Neural cell (in vitro differentiated cells): ENCODE measurements at regions not wholly inside any gene's neighbourhood (a gene's known extent, or its start where the extent isn't known, plus 50 kb on each side); places are given as distances from the start of the nearest gene placed in this dataset.

ENCODE experiments used
- H2AFZ ChIP-seq: fragments of 200-600, 300-800 bp; sonication (generic), shearing (Covaris generic); 2 replicates; pipeline ENCODE4 v1.6.0; 2014; ENCODE audit warnings: low read depth, mild to moderate bottlenecking, antibody characterized with exemption, low read length, moderate library complexity
- H3F3A ChIP-seq: fragments of 200-600 bp; shearing (Covaris generic); 2 replicates; pipeline ENCODE4 v1.6.1; 2016; ENCODE audit warnings: mild to moderate bottlenecking, moderate library complexity, mixed read lengths, antibody characterized with exemption, low read length; ENCODE audit not compliant: insufficient read depth, poor library complexity, severe bottlenecking
- H3K27ac ChIP-seq: fragments of 200-600, 300-800 bp; sonication (generic), shearing (Covaris generic); 2 replicates; pipeline ENCODE4 v1.5.1; 2014; ENCODE audit warnings: mild to moderate bottlenecking, low read length, moderate library complexity
- H3K27me3 ChIP-seq: fragments of 300-800, 200-600 bp; sonication (generic), shearing (Covaris generic); 2 replicates; pipeline ENCODE4 v1.6.0; 2014; ENCODE audit warnings: mild to moderate bottlenecking, low read depth, low read length, moderate library complexity; ENCODE audit not compliant: insufficient read depth
- H3K36me3 ChIP-seq: fragments of 300-800, 200-600 bp; sonication (generic), shearing (Covaris generic); 2 replicates; pipeline ENCODE4 v1.5.1; 2014; ENCODE audit warnings: mild to moderate bottlenecking, antibody characterized with exemption, low read length, moderate library complexity; ENCODE audit not compliant: insufficient read depth
- H3K4me2 ChIP-seq: fragments of 300-800, 200-600 bp; sonication (generic), shearing (Covaris generic); 2 replicates; pipeline ENCODE4 v1.6.0; 2014; ENCODE audit warnings: mild to moderate bottlenecking, low read length
- H3K4me3 ChIP-seq: fragments of 300-800, 200-600 bp; sonication (generic), shearing (Covaris generic); 2 replicates; pipeline ENCODE4 v1.5.1; 2014; ENCODE audit warnings: mild to moderate bottlenecking, low read length, moderate library complexity
- H3K79me2 ChIP-seq: fragments of 200-600 bp; shearing (Covaris generic); replicated peaks from 2 replicates; pipeline ENCODE4 v1.6.0; 2014; ENCODE audit warnings: mild to moderate bottlenecking, low read length, moderate library complexity; ENCODE audit not compliant: insufficient read depth
- H3K9ac ChIP-seq: fragments of 300-800, 200-600 bp; sonication (generic), shearing (Covaris generic); 2 replicates; pipeline ENCODE4 v1.6.1; 2016; ENCODE audit warnings: mild to moderate bottlenecking, low read length, mixed read lengths
- H3K9me2 ChIP-seq: fragments of 200-600 bp; shearing (Covaris generic); 2 replicates; pipeline ENCODE4 v1.6.1; 2016; ENCODE audit warnings: mild to moderate bottlenecking, low read length, mixed read lengths; ENCODE audit not compliant: insufficient read depth
- H3K9me3 ChIP-seq: fragments of 200-600, 300-800 bp; sonication (generic), shearing (Covaris generic); 2 replicates; pipeline ENCODE4 v1.6.1; 2016; ENCODE audit warnings: mild to moderate bottlenecking, mixed run types, low read length, moderate library complexity, mixed read lengths
- H4K20me1 ChIP-seq: fragments of 200-600 bp; shearing (Covaris generic); 2 replicates; pipeline ENCODE4 v1.6.1; 2016; ENCODE audit warnings: mild to moderate bottlenecking, mixed run types; ENCODE audit not compliant: insufficient read depth
- CTCF ChIP-seq: fragments of 450-650 bp; IDR thresholded peaks from 2 replicates; pipeline ENCODE4 v1.5.1; 2014; ENCODE audit warnings: antibody characterized with exemption, mild to moderate bottlenecking, moderate library complexity; ENCODE audit not compliant: poor library complexity, severe bottlenecking
- EP300 ChIP-seq: fragments of 450-650 bp; conservative IDR thresholded peaks from 2 replicates; pipeline ENCODE4 v1.6.1; 2014; ENCODE audit warnings: antibody characterized with exemption, mild to moderate bottlenecking, moderate library complexity; ENCODE audit not compliant: poor library complexity, severe bottlenecking
- EZH2 ChIP-seq: fragments of 200-600, 300-800 bp; shearing (Covaris generic), sonication (generic); IDR thresholded peaks from 2 replicates; pipeline ENCODE4 v1.6.1; 2014; ENCODE audit warnings: antibody characterized with exemption, low read length, borderline replicate concordance, mild to moderate bottlenecking; ENCODE audit not compliant: insufficient read depth, poor library complexity, severe bottlenecking
- MXI1 ChIP-seq: fragments of 450-650 bp; conservative IDR thresholded peaks from 2 replicates; pipeline ENCODE4 v1.6.1; 2014; ENCODE audit warnings: antibody characterized with exemption, mild to moderate bottlenecking; ENCODE audit not compliant: poor library complexity, severe bottlenecking
- POLR2AphosphoS5 ChIP-seq: IDR thresholded peaks from 2 replicates; pipeline ENCODE4 v1.6.1; 2012
- RAD21 ChIP-seq: fragments of 450-650 bp; conservative IDR thresholded peaks from 2 replicates; pipeline ENCODE4 v1.6.1; 2014; ENCODE audit warnings: antibody characterized with exemption, mild to moderate bottlenecking, moderate library complexity
- REST ChIP-seq: IDR thresholded peaks from 2 replicates; pipeline ENCODE4 v1.6.1; 2012; ENCODE audit warnings: borderline replicate concordance
- SMC3 ChIP-seq: fragments of 450-650 bp; conservative IDR thresholded peaks from 2 replicates; pipeline ENCODE4 v1.6.1; 2014; ENCODE audit warnings: antibody characterized with exemption, mild to moderate bottlenecking, moderate library complexity; ENCODE audit not compliant: poor library complexity
- TAF1 ChIP-seq: IDR thresholded peaks from 2 replicates; pipeline ENCODE4 v1.6.1; 2012; ENCODE audit warnings: low read depth

- H3K27ac ChIP-seq = no peak overlapping the region
- no peaks in the 10 kb centered on the region for H3K9me3 ChIP-seq
- no peaks in the 10 kb centered on the region for H3K9me2 ChIP-seq
- H3K4me3 ChIP-seq = no peak overlapping the region
- H3F3A ChIP-seq = no peaks in the 10 kb centered on the region
- TF ChIP-seq EP300 (no peak), SMC3 (no peak), POLR2AphosphoS5 (no peak), EZH2 (no peak), RAD21 (no peak), REST (no peak), CTCF (no peak), MXI1 (no peak), TAF1 (no peak)
- no peak overlapping the region for H3K9ac ChIP-seq
- H3K4me2 ChIP-seq = no peak overlapping the region
- no peak overlapping the region for H2AFZ ChIP-seq
- no peaks in the 10 kb centered on the region for H3K79me2 ChIP-seq
- no peaks in the 10 kb centered on the region for H3K36me3 ChIP-seq
- no peaks in the 10 kb centered on the region for H4K20me1 ChIP-seq
- no peaks in the 10 kb centered on the region for H3K27me3 ChIP-seq
Measured at GRCh38 chr16:80198311-80199299, 342.2 kb upstream of the DYNLRB2 start.

GRCh38 chr16:80197741-80198201, 343.0 kb upstream of the DYNLRB2 start:
- no peak overlapping the region for H3K4me2 ChIP-seq
- no peaks in the 10 kb centered on the region for H3K9me3 ChIP-seq
- H3F3A ChIP-seq = no peaks in the 10 kb centered on the region
- H3K4me3 ChIP-seq = no peak overlapping the region
- H3K79me2 ChIP-seq = no peaks in the 10 kb centered on the region
- H4K20me1 ChIP-seq = no peaks in the 10 kb centered on the region
- no peaks in the 10 kb centered on the region for H3K9me2 ChIP-seq
- TF ChIP-seq EP300 (no peak), POLR2AphosphoS5 (no peak), REST (no peak), MXI1 (no peak), SMC3 (no peak), TAF1 (no peak), CTCF (no peak), RAD21 (no peak), EZH2 (no peak)
- H3K9ac ChIP-seq = no peak overlapping the region
- H3K27me3 ChIP-seq = no peaks in the 10 kb centered on the region
- no peak overlapping the region for H2AFZ ChIP-seq
- H3K27ac ChIP-seq = no peak overlapping the region
- H3K36me3 ChIP-seq = no peaks in the 10 kb centered on the region
